Endothelial cell (in vitro differentiated cells): ENCODE measurements at regions not wholly inside any gene's neighbourhood (a gene's known extent, or its start where the extent isn't known, plus 50 kb on each side); places are given as distances from the start of the nearest gene placed in this dataset.
A peak's percentile ranks its signal among the peaks of the same experiment; 100 is the strongest.

Source experiments
- microRNA-seq: library from miRNA; unstranded; fragments of <30 nt; microRNA quantifications from one replicate; pipeline ENCODE4, GENCODE V29; 2020; ENCODE audit not compliant: unreplicated experiment

Small RNA genes lying in the stretch of these regions (microRNA-seq; reads per million reads assigned to microRNA genes)
- gene MIRLET7A1 = 2.4 reads per million, percentile 34 among the genes with 10 or more reads in this experiment
- gene MIRLET7D = 9.5 reads per million, percentile 59 among the genes with 10 or more reads in this experiment
- 1.5 reads per million, percentile 22 among the genes with 10 or more reads in this experiment for gene MIRLET7F1
